Right atrium auricular region (tissue), 2 donors: ENCODE measurements at regions not wholly inside any gene's neighbourhood (a gene's known extent, or its start where the extent isn't known, plus 50 kb on each side); places are given as distances from the start of the nearest gene placed in this dataset.
A peak's percentile ranks its signal among the peaks of the same experiment; 100 is the strongest.

ENCODE experiments used
- DNase-seq: peaks from one replicate; pipeline ENCODE4 v3.0.0-alpha.2; 2019; ENCODE audit warnings: low spot score
- H3K27ac ChIP-seq, 2 donors: fragments of 200-600 bp; sonication (generic); 1 replicate in 1 of 2; 2 replicates in 1 of 2; pipeline ENCODE4 v1.5.1; 2016 to 2019
- H3K27me3 ChIP-seq, 2 donors: fragments of 200-600 bp; sonication (generic); one replicate each; pipeline versions ENCODE4 v1.5.1 to v1.6.0; 2017 to 2019
- H3K36me3 ChIP-seq: fragments of 200-600 bp; sonication (generic); one replicate; pipeline ENCODE4 v1.5.1; 2016
- H3K4me1 ChIP-seq, 2 donors: fragments of 200-600 bp; sonication (generic); one replicate each; pipeline versions ENCODE4 v1.5.1 to v1.6.0; 2017 to 2019
- H3K4me3 ChIP-seq, 2 donors: fragments of 200-600 bp; sonication (generic); 1 replicate in 1 of 2; 2 replicates in 1 of 2; pipeline ENCODE4 v1.5.1; 2017 to 2019; ENCODE audit warnings: mild to moderate bottlenecking in 1 of 2, moderate library complexity in 1 of 2
- H3K9me3 ChIP-seq, 2 donors: fragments of 200-600 bp; sonication (generic); one replicate each; pipeline ENCODE4 v1.5.1; 2019
- CTCF ChIP-seq, 2 donors: fragments of 200-600 bp; sonication (generic); IDR thresholded peaks; one replicate each; pipeline ENCODE4 v1.5.1; 2019; ENCODE audit warnings: antibody characterized with exemption in 2 of 2

- Histone ChIP-seq H3K27me3 (no peaks in the 10 kb centered on the region), H3K36me3 (no peaks in the 10 kb centered on the region), H3K9me3 (no peaks in the 10 kb centered on the region), H3K4me1 (no peaks in the 10 kb centered on the region), H3K4me3 (no peak overlapping the region), H3K27ac (no peak overlapping the region)
- DNase-seq: no peak
- no peak for TF ChIP-seq CTCF (IDR thresholded peaks at IDR 0.05)
These were observed 51.2 kb upstream of the RNF144B start for GRCh38 chr6:18335948-18336347.

- no peaks in the 10 kb centered on the region for H3K36me3 ChIP-seq
- no peaks in the 10 kb centered on the region for H3K4me1 ChIP-seq
- H3K9me3 ChIP-seq: no peaks in the 10 kb centered on the region
- no peak overlapping the region for H3K27ac ChIP-seq
- TF ChIP-seq CTCF (IDR thresholded peaks at IDR 0.05): no peak
- no peak for DNase-seq
- H3K27me3 ChIP-seq: no peaks in the 10 kb centered on the region
- no peak overlapping the region for H3K4me3 ChIP-seq
These were observed 52.9 kb upstream of the RNF144B start for GRCh38 chr6:18334251-18334650.

GRCh38 chr6:18330548-18331081, 56.5 kb upstream of the RNF144B start:
- H3K4me3 ChIP-seq: no peak overlapping the region
- no peaks in the 10 kb centered on the region for H3K36me3 ChIP-seq
- no peak for DNase-seq
- H3K27me3 ChIP-seq: no peaks in the 10 kb centered on the region
- no peaks in the 10 kb centered on the region for H3K4me1 ChIP-seq
- H3K27ac ChIP-seq: no peak overlapping the region
- no peaks in the 10 kb centered on the region for H3K9me3 ChIP-seq
- TF ChIP-seq CTCF (IDR thresholded peaks at IDR 0.05): no peak

GRCh38 chr6:18329776-18330175, 57.4 kb upstream of the RNF144B start:
- Histone ChIP-seq H3K4me3 (no peak overlapping the region), H3K4me1 (no peaks in the 10 kb centered on the region), H3K27me3 (no peaks in the 10 kb centered on the region), H3K36me3 (no peaks in the 10 kb centered on the region), H3K9me3 (no peaks in the 10 kb centered on the region), H3K27ac (peak overlapping the region in 1 of 2 donors; percentile 11)
- no peak for DNase-seq
- no peak for TF ChIP-seq CTCF (IDR thresholded peaks at IDR 0.05)

- H3K9me3 ChIP-seq: no peaks in the 10 kb centered on the region
These were observed 58.6 kb upstream of the RNF144B start for GRCh38 chr6:18328540-18328939.

More at GRCh38 chr6:18328540-18328939, 58.6 kb upstream of the RNF144B start:
- no peaks in the 10 kb centered on the region for H3K36me3 ChIP-seq
- DNase-seq: no peak
- peak overlapping the region in 1 of 2 donors; percentile 40 for H3K27ac ChIP-seq
- TF ChIP-seq CTCF (IDR thresholded peaks at IDR 0.05): no peak
- no peaks in the 10 kb centered on the region for H3K4me1 ChIP-seq
- no peak overlapping the region for H3K4me3 ChIP-seq
- H3K27me3 ChIP-seq: no peaks in the 10 kb centered on the region
